ENCODE measurements at regions not wholly inside any gene's neighbourhood (a gene's known extent, or its start where the extent isn't known, plus 50 kb on each side); places are given as distances from the start of the nearest gene placed in this dataset.

- H3K4me3 ChIP-seq (ENCODE audit: low read depth, low read length), result no peak overlapping the region
- TF ChIP-seq, protein P1, sequence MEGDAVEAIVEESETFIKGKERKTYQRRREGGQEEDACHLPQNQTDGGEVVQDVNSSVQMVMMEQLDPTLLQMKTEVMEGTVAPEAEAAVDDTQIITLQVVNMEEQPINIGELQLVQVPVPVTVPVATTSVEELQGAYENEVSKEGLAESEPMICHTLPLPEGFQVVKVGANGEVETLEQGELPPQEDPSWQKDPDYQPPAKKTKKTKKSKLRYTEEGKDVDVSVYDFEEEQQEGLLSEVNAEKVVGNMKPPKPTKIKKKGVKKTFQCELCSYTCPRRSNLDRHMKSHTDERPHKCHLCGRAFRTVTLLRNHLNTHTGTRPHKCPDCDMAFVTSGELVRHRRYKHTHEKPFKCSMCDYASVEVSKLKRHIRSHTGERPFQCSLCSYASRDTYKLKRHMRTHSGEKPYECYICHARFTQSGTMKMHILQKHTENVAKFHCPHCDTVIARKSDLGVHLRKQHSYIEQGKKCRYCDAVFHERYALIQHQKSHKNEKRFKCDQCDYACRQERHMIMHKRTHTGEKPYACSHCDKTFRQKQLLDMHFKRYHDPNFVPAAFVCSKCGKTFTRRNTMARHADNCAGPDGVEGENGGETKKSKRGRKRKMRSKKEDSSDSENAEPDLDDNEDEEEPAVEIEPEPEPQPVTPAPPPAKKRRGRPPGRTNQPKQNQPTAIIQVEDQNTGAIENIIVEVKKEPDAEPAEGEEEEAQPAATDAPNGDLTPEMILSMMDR (conservative IDR thresholded peaks at IDR 0.05; ENCODE audit: low read depth, low read length), result no peak
- no peak for DNase-seq (ENCODE audit: low read depth)
Measured at GRCh38 chr2:219714681-219715400, 87.4 kb downstream of the SLC4A3 start.

- no peak overlapping the region for H3K4me3 ChIP-seq (ENCODE audit: low read depth, low read length)
Measured at GRCh38 chr2:219718066-219718465, 90.6 kb downstream of the SLC4A3 start.

DNA sequence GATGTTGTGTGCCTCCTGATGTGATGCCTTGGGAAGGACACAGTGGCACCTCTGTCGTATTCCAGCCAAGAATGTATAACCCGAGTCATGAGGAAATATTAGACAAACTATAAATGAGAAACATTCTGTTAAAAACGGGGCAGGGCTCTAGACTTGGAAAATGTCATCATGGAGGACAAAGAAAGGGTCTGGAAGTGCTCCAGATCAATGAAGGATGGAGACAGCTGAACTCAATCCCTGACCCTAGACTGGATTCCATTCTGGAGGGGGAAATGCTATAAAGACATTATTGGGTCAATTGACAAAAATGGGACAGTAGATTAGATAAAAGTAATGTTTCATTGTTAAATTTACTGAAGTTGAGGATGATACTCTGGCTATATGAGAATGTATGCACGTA lies 92.1 kb downstream of the SLC4A3 start:
- no peak for DNase-seq (ENCODE audit: low read depth)
- TF ChIP-seq, protein P1 (conservative IDR thresholded peaks at IDR 0.05; ENCODE audit: low read depth, low read length), result no peak
- H3K4me3 ChIP-seq (ENCODE audit: low read depth, low read length), result no peak overlapping the region

More at GRCh38 chr2:219718066-219718465, 90.6 kb downstream of the SLC4A3 start:
- no peak for DNase-seq (ENCODE audit: low read depth)
- TF ChIP-seq, protein P1 (conservative IDR thresholded peaks at IDR 0.05; ENCODE audit: low read depth, low read length), result no peak

DNA sequence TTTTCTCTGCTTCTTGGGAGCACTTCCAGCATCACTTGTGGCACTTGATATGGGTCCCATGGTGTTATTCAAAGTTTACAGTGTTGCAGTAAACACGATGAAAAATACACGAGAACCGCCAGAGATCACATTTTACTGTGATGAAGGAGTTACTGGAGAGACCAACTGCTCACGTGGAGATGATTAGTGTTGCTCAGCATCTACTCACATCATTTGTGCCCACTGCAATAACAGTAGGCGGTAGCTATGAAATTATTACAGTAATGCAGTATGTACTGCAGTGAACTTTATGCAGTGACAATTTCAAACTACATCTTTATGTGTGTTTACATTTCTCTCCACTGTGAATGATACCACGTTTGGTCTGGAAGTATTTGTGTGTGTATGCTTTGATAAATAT lies 93.5 kb downstream of the SLC4A3 start:
- DNase-seq (ENCODE audit: low read depth), result no peak
- TF ChIP-seq, protein P1 (conservative IDR thresholded peaks at IDR 0.05; ENCODE audit: low read depth, low read length), result no peak
- no peak overlapping the region for H3K4me3 ChIP-seq (ENCODE audit: low read depth, low read length)

GRCh38 chr2:219722276-219722879 lies 94.9 kb downstream of the SLC4A3 start:
- no peak overlapping the region for H3K4me3 ChIP-seq (ENCODE audit: low read depth, low read length)
- DNase-seq (ENCODE audit: low read depth), result peak; percentile 36
- TF ChIP-seq, protein P1 (conservative IDR thresholded peaks at IDR 0.05; ENCODE audit: low read depth, low read length), result no peak

DNA sequence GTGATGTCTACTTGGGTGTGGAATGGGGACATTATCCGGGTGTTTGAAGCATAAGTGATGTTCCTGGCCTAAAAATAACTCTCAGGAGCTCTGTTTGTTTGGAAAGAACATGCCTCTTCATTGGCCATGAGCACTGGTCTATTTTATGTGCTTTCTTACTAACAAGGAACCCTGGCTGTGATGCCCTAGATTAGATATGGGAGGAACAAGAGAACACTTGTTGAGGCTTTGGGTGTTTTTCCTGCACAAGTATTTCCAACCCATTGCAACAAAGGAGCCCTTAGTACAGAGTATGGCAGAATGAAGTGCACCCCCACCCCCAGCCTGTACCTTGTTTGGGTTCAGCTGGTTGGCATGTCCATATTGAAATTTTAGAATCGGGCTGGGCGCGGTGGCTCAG lies 95.9 kb downstream of the SLC4A3 start:
- DNase-seq (ENCODE audit: low read depth), result no peak
- H3K4me3 ChIP-seq (ENCODE audit: low read depth, low read length), result no peak overlapping the region
- TF ChIP-seq, protein P1 (conservative IDR thresholded peaks at IDR 0.05; ENCODE audit: low read depth, low read length), result no peak

GRCh38 chr2:219724628-219725027 lies 97.2 kb downstream of the SLC4A3 start:
- TF ChIP-seq, protein P1 (conservative IDR thresholded peaks at IDR 0.05; ENCODE audit: low read depth, low read length), result no peak
- no peak overlapping the region for H3K4me3 ChIP-seq (ENCODE audit: low read depth, low read length)
- DNase-seq (ENCODE audit: low read depth), result peak; percentile 74

Measured in choroid plexus epithelial cell (primary cell).